ENCODE measurements at regions not wholly inside any gene's neighbourhood (a gene's known extent, or its start where the extent isn't known, plus 50 kb on each side); places are given as distances from the start of the nearest gene placed in this dataset.

DNA sequence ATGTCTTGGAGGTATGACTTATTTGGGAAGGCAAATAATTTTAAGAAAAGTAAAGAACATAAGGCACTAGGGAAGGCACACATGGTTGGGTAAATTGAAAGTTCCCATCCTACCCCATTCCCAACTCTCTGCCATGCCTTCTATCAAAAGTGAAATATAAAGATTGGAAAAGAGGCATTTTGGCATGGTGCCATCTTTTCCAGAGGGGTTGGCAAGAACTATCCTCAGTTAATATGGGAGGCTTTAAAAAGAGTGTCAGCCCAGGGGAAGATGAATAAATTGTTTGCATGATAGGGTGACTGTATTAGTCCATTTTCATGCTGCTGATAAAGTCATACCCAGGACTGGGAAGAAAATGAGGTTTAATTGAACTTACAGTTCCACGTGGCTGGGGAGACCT lies 150.8 kb upstream of the BOD1L1 start:
- Histone ChIP-seq H3K4me1 (no peaks in the 10 kb centered on the region), H3K4me3 (no peak overlapping the region), H3K27me3 (ENCODE audit: low read depth) (no peaks in the 10 kb centered on the region), H3K9me3 (no peaks in the 10 kb centered on the region), H3K36me3 (no peaks in the 10 kb centered on the region), H3K27ac (no peak overlapping the region)
- intact Hi-C loops (cut with DNase I): no loop called here
- ATAC-seq (no peak), DNase-seq (no peak)
- TF ChIP-seq CTCF (IDR thresholded peaks at IDR 0.05): no peak

- Histone ChIP-seq H3K9me3 (no peaks in the 10 kb centered on the region), H3K36me3 (no peaks in the 10 kb centered on the region), H3K27ac (no peak overlapping the region), H3K27me3 (ENCODE audit: low read depth) (no peaks in the 10 kb centered on the region), H3K4me3 (no peak overlapping the region), H3K4me1 (no peaks in the 10 kb centered on the region)
- TF ChIP-seq CTCF (IDR thresholded peaks at IDR 0.05): no peak
- no peak for DNase-seq
- no peak for ATAC-seq
- intact Hi-C loops (cut with DNase I): no loop called here
Measured at GRCh38 chr4:13782231-13782630, 154.7 kb upstream of the BOD1L1 start.

GRCh38 chr4:13783800-13784411 lies 156.4 kb upstream of the BOD1L1 start:
- Histone ChIP-seq H3K4me3 (no peak overlapping the region), H3K4me1 (no peaks in the 10 kb centered on the region), H3K27me3 (ENCODE audit: low read depth) (no peaks in the 10 kb centered on the region), H3K27ac (no peak overlapping the region), H3K9me3 (no peaks in the 10 kb centered on the region), H3K36me3 (no peaks in the 10 kb centered on the region)
- DNase-seq (no peak), ATAC-seq (no peak)
- intact Hi-C loops (cut with DNase I): no loop called here
- TF ChIP-seq CTCF (IDR thresholded peaks at IDR 0.05): no peak

DNA sequence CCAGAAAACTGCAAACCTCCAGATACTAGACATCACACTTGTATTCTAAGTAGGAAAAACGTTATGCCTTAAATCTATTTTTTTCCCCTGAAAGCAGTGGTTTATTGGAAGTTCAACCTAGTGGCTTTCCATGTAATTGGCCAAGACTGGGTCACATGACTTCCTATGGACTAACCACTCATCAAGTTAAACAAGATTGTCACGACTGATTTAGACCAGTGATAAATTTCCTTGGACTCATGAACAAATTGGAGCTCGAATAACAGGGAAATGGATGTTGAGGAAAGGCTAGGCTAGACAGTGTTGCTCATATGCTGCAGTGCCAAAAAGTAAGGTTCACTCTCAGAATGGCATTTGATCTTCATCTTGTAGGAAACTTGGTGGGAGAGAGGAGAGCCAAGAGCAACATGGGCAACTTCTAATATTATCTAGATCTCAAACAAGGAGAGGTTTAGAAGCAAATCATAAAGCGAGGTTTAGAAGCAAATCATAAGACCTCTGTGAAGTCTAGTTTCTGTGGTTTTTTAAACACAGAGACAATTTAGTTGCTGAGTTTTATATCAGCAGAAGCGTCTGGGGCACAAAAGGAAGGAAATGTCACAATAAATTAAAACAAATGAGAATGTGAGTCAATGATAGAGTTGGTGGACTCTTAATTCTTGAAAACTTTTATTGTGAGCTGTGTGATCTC lies 165.6 kb upstream of the BOD1L1 start:
- no peak for TF ChIP-seq CTCF (IDR thresholded peaks at IDR 0.05)
- Histone ChIP-seq H3K4me3 (no peak overlapping the region), H3K4me1 (no peaks in the 10 kb centered on the region), H3K9me3 (no peaks in the 10 kb centered on the region), H3K27me3 (ENCODE audit: low read depth) (no peaks in the 10 kb centered on the region), H3K27ac (no peak overlapping the region), H3K36me3 (no peaks in the 10 kb centered on the region)
- intact Hi-C loops (cut with DNase I): no loop called here
- ATAC-seq (no peak), DNase-seq (no peak)

GRCh38 chr4:13794819-13795565 lies 167.5 kb upstream of the BOD1L1 start:
- Histone ChIP-seq H3K27me3 (ENCODE audit: low read depth) (no peaks in the 10 kb centered on the region), H3K4me3 (no peak overlapping the region), H3K4me1 (no peaks in the 10 kb centered on the region), H3K27ac (no peak overlapping the region), H3K36me3 (no peaks in the 10 kb centered on the region), H3K9me3 (no peaks in the 10 kb centered on the region)
- no peak for TF ChIP-seq CTCF (IDR thresholded peaks at IDR 0.05)
- DNase-seq (no peak), ATAC-seq (no peak)
- intact Hi-C loops (cut with DNase I): no loop called here

All from lower lobe of right lung (tissue), 2 donors.